ENCODE measurements at regions not wholly inside any gene's neighbourhood (a gene's known extent, or its start where the extent isn't known, plus 50 kb on each side); places are given as distances from the start of the nearest gene placed in this dataset.

GRCh38 chr15:81916451-81916850 lies 129.4 kb downstream of the MEX3B start:
- Histone ChIP-seq H3K36me3 (ENCODE audit: control insufficient read depth, insufficient read depth, low read length) (peaks cover 2% of the 10 kb centered on the region; the same call in 1 of the 2 replicates), H3K27me3 (ENCODE audit: control insufficient read depth, insufficient read depth, low read length) (no peaks in the 10 kb centered on the region), H3K4me3 (ENCODE audit: low read depth, low read length) (no peak overlapping the region), H3K9ac (ENCODE audit: low read length) (no peak overlapping the region), H3K9me3 (ENCODE audit: control insufficient read depth, insufficient read depth, low read depth, low read length) (peaks cover 43% of the 10 kb centered on the region), H3K27ac (ENCODE audit: low read depth, low read length) (no peak overlapping the region), H3K4me1 (ENCODE audit: control insufficient read depth, insufficient read depth, low read length) (peaks cover 9% of the 10 kb centered on the region; the same call in 1 of the 2 replicates)

DNA sequence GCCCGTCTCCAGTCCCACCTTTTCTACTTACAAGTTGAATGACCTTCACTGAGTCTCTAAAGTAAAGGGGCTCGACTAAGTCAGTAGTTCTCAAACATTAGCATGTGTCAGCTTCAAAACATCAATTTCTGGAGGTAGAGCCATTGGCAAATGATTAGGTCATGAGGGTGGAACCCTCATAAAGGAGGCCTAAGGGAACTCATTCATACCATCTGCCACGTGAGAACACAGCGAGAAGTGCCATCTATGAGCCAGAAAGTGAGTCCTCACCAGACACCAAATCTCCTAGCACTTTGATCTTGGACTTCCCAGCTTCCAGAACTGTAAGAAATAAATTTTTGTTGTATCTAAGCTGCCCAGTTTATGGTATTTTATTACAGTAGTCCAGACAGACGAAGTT lies 129.8 kb downstream of the MEX3B start:
- Histone ChIP-seq H3K9me3 (ENCODE audit: control insufficient read depth, insufficient read depth, low read depth, low read length) (peaks cover 39% of the 10 kb centered on the region), H3K27ac (ENCODE audit: low read depth, low read length) (no peak overlapping the region), H3K36me3 (ENCODE audit: control insufficient read depth, insufficient read depth, low read length) (peaks cover 2% of the 10 kb centered on the region; the same call in 1 of the 2 replicates), H3K27me3 (ENCODE audit: control insufficient read depth, insufficient read depth, low read length) (no peaks in the 10 kb centered on the region), H3K4me3 (ENCODE audit: low read depth, low read length) (no peak overlapping the region), H3K4me1 (ENCODE audit: control insufficient read depth, insufficient read depth, low read length) (peaks cover 11% of the 10 kb centered on the region; the same call in 1 of the 2 replicates), H3K9ac (ENCODE audit: low read length) (no peak overlapping the region)

DNA sequence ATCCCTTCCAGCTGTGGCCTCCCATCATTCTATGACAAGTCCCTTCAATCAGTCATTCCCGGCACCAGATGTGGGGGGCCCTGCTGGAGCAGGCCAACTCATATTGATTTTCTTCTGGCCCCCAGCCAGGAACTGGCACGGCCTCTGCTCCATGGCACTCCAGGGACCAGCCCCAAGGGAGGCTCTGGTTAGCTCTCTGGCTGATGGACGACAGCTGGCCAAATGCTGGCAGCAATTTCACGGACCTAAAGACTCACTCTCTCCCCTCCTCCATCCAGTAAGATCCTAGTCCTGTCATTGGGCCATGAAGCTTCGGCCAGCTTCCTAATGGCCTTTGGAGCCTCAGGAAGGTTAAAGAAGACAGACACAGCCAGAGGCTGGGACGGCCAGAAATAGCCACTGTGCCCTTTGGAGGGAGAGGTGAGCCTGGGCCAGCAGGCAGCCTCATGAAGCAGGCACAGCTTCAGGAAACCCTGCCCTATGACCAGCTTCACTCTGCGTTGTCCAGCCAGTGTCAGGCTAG lies 131.0 kb downstream of the MEX3B start:
- no peak overlapping the region for H3K4me3 ChIP-seq (ENCODE audit: low read depth, low read length)
- H3K4me1 ChIP-seq (ENCODE audit: control insufficient read depth, insufficient read depth, low read length): peaks cover 16% of the 10 kb centered on the region; the same call in 1 of the 2 replicates
- peaks cover 27% of the 10 kb centered on the region for H3K9me3 ChIP-seq (ENCODE audit: control insufficient read depth, insufficient read depth, low read depth, low read length)
- no peak overlapping the region for H3K9ac ChIP-seq (ENCODE audit: low read length)
- H3K27ac ChIP-seq (ENCODE audit: low read depth, low read length): no peak overlapping the region
- 0 out of 2 replicates have a peak, but pooled peaks cover 2% of the 10 kb centered on the region for H3K36me3 ChIP-seq (ENCODE audit: control insufficient read depth, insufficient read depth, low read length)
- no peaks in the 10 kb centered on the region for H3K27me3 ChIP-seq (ENCODE audit: control insufficient read depth, insufficient read depth, low read length)

GRCh38 chr15:81914333-81914732 lies 131.5 kb downstream of the MEX3B start:
- Histone ChIP-seq H3K9ac (ENCODE audit: low read length) (no peak overlapping the region), H3K9me3 (ENCODE audit: control insufficient read depth, insufficient read depth, low read depth, low read length) (peaks cover 22% of the 10 kb centered on the region), H3K27me3 (ENCODE audit: control insufficient read depth, insufficient read depth, low read length) (no peaks in the 10 kb centered on the region), H3K27ac (ENCODE audit: low read depth, low read length) (no peak overlapping the region), H3K4me3 (ENCODE audit: low read depth, low read length) (no peak overlapping the region), H3K4me1 (ENCODE audit: control insufficient read depth, insufficient read depth, low read length) (peaks cover 21% of the 10 kb centered on the region), H3K36me3 (ENCODE audit: control insufficient read depth, insufficient read depth, low read length) (0 out of 2 replicates have a peak, but pooled peaks cover 2% of the 10 kb centered on the region)

DNA sequence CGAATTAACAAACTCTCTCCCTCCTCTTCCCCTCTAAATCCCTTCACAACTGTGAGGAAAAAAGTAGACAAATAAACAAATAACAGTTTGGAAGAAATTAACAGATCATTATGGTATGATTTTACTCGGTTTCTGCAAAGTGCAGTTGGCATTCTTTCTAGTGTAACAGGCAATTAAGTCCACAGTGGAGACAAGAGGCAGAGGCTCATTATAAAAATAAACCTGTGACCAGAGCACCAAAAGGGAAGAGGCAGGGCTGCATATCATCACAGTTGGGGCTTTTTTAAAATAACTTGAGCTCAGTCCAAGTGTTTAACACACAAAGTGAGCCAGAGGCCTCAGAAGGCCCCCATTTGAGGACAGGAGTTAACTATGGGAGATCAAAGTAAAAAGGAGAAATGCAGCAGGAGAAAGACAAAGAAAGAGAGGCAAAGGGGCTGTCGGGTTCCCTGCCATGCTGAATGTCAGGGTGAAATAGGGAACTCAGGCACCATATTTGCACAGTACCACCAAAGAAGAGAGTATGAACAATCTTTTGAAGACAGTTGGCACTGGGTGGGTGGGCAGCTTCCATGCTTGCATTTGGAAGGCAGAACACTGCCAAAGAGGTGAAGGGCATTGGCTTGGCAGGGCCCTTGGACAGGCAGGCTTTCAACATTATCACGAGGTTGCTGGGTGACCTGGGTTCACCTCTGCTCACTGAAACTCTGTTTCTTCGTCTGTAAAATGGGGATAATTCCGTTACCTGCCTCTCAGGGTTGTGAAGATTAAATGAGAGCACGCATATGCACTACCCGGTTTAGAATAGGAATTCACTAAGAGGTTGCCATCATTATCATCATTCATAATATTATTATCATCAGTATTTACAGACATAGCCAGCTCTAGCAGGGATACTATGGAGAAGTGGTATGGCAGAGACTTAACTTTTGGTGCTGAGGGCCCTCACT lies 134.5 kb downstream of the MEX3B start:
- H3K36me3 ChIP-seq (ENCODE audit: control insufficient read depth, insufficient read depth, low read length): 0 out of 2 replicates have a peak, but pooled peaks cover 2% of the 10 kb centered on the region
- H3K4me3 ChIP-seq (ENCODE audit: low read depth, low read length): no peak overlapping the region
- H3K4me1 ChIP-seq (ENCODE audit: control insufficient read depth, insufficient read depth, low read length): peaks cover 23% of the 10 kb centered on the region
- H3K9me3 ChIP-seq (ENCODE audit: control insufficient read depth, insufficient read depth, low read depth, low read length): no peaks in the 10 kb centered on the region
- no peaks in the 10 kb centered on the region for H3K27me3 ChIP-seq (ENCODE audit: control insufficient read depth, insufficient read depth, low read length)
- no peak overlapping the region for H3K9ac ChIP-seq (ENCODE audit: low read length)
- H3K27ac ChIP-seq (ENCODE audit: low read depth, low read length): no peak overlapping the region

DNA sequence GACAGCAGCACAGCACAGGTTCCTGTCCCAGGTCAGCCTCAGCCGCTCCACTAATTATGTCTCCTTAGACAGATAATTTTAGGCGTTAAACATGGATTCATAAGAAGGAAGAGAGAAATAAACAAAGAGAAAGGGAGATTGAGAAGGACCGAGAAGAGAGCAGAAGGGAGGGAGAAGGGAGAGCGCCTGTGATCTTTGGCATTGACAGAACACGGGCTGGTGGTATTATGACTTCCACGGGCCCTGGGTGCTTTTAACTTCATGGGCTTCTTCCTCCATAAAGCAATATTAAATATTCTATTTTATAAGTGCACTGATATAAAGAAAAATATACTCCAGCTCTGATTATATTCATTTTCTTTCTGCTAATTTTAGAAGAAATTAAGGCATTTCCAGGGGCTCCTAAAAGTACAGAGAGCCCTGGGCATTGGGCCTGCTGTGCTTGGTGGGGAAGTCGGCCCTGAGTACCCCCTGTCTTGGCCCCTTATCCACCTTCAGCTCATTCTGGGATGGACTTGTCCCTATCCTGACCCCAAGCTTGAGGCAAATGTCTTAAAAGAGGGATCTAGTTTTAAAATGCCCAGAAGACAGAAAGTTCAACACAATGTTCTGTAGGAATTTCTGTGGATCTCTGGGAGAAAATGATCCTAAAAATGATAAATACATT lies 135.3 kb downstream of the MEX3B start:
- Histone ChIP-seq H3K27me3 (ENCODE audit: control insufficient read depth, insufficient read depth, low read length) (no peaks in the 10 kb centered on the region), H3K4me1 (ENCODE audit: control insufficient read depth, insufficient read depth, low read length) (peaks cover 23% of the 10 kb centered on the region), H3K9ac (ENCODE audit: low read length) (no peak overlapping the region), H3K27ac (ENCODE audit: low read depth, low read length) (no peak overlapping the region), H3K36me3 (ENCODE audit: control insufficient read depth, insufficient read depth, low read length) (0 out of 2 replicates have a peak, but pooled peaks cover 2% of the 10 kb centered on the region), H3K9me3 (ENCODE audit: control insufficient read depth, insufficient read depth, low read depth, low read length) (no peaks in the 10 kb centered on the region), H3K4me3 (ENCODE audit: low read depth, low read length) (no peak overlapping the region)

DNA sequence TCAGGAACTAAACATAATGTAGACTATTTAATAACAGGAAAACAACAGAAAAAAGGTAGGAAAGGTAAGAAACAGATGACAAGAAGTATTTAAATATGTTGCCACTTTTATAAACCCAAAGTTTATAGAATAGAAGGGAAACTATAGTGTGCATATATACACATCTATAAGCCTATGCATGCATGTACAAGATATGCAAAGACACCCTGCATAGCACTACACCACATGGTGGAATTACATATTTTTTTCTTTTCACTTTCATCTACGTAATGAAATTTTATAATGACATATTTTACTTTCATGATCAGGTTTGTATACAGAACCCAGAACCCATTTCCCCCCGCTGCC lies 136.8 kb downstream of the MEX3B start:
- peaks cover 23% of the 10 kb centered on the region for H3K4me1 ChIP-seq (ENCODE audit: control insufficient read depth, insufficient read depth, low read length)
- no peaks in the 10 kb centered on the region for H3K36me3 ChIP-seq (ENCODE audit: control insufficient read depth, insufficient read depth, low read length)
- no peaks in the 10 kb centered on the region for H3K9me3 ChIP-seq (ENCODE audit: control insufficient read depth, insufficient read depth, low read depth, low read length)
- no peak overlapping the region for H3K4me3 ChIP-seq (ENCODE audit: low read depth, low read length)
- H3K27ac ChIP-seq (ENCODE audit: low read depth, low read length): no peak overlapping the region
- no peaks in the 10 kb centered on the region for H3K27me3 ChIP-seq (ENCODE audit: control insufficient read depth, insufficient read depth, low read length)
- no peak overlapping the region for H3K9ac ChIP-seq (ENCODE audit: low read length)

GRCh38 chr15:81908111-81908510 lies 137.7 kb downstream of the MEX3B start:
- Histone ChIP-seq H3K9me3 (ENCODE audit: control insufficient read depth, insufficient read depth, low read depth, low read length) (no peaks in the 10 kb centered on the region), H3K36me3 (ENCODE audit: control insufficient read depth, insufficient read depth, low read length) (no peaks in the 10 kb centered on the region), H3K27me3 (ENCODE audit: control insufficient read depth, insufficient read depth, low read length) (no peaks in the 10 kb centered on the region), H3K4me1 (ENCODE audit: control insufficient read depth, insufficient read depth, low read length) (peaks cover 23% of the 10 kb centered on the region), H3K27ac (ENCODE audit: low read depth, low read length) (no peak overlapping the region), H3K9ac (ENCODE audit: low read length) (no peak overlapping the region), H3K4me3 (ENCODE audit: low read depth, low read length) (no peak overlapping the region)

DNA sequence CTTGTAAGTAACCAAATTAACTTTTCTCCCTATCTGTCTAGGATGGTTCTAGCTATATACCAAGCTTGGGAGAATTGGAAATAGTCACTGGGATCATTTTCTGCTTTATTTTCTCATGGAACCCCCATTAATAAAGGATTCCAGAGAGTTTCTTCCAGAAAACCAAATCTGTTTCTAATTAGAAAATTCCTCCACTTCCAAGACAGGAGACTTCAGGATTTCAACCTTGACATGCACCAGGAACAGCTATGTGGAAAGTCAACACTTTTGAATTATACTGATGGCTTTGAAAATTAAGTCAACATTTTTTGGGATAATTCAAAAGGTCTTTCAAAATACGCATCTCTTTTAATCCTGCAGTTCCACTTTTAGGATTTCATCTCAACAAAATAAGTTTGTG lies 138.3 kb downstream of the MEX3B start:
- H3K4me1 ChIP-seq (ENCODE audit: control insufficient read depth, insufficient read depth, low read length): peaks cover 23% of the 10 kb centered on the region
- H3K27me3 ChIP-seq (ENCODE audit: control insufficient read depth, insufficient read depth, low read length): no peaks in the 10 kb centered on the region
- no peaks in the 10 kb centered on the region for H3K36me3 ChIP-seq (ENCODE audit: control insufficient read depth, insufficient read depth, low read length)

DNA sequence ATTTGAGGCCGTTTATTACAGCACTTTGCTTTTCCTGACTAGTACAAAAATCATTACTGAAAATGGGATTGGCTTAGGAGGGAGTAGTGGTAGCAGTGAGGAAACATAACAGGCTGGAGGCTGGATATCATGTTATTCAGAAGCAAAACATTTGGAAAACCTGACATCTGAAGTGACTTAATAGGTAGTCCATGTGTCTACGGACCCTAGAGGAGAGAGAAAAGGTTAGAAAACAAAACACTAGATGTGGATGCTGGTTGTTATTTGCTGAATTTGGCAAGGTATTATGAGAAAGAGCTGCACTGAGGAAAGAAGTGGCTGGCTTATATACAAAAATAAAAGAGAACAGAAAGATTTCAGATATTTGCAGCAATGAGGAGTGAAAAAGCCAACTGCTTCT lies 139.9 kb downstream of the MEX3B start:
- no peaks in the 10 kb centered on the region for H3K27me3 ChIP-seq (ENCODE audit: control insufficient read depth, insufficient read depth, low read length)

More for the DNA sequence above, 138.3 kb downstream of the MEX3B start:
- no peak overlapping the region for H3K4me3 ChIP-seq (ENCODE audit: low read depth, low read length)
- H3K9me3 ChIP-seq (ENCODE audit: control insufficient read depth, insufficient read depth, low read depth, low read length): no peaks in the 10 kb centered on the region
- H3K9ac ChIP-seq (ENCODE audit: low read length): no peak overlapping the region
- H3K27ac ChIP-seq (ENCODE audit: low read depth, low read length): no peak overlapping the region

DNA sequence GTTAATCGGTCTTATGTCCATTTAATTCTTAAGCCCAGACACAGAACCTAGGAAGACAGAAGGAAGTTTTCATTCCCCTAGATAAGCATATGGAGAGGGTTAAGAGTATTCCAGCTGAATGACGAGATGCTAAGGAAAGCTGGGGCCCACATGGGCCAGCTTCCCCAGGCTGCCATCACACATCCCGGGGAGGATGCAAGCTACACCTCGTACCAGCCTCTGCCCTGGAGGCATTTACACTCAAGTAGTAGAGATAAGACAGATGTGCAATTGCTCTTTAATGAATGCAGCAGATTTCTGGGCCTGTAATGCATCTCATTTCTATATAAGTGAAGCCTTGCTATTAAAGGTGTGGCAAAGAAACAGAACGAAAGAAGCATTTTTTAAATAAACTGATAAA lies 144.5 kb downstream of the MEX3B start:
- H3K9ac ChIP-seq (ENCODE audit: low read length): no peak overlapping the region
- H3K4me3 ChIP-seq (ENCODE audit: low read depth, low read length): no peak overlapping the region
- H3K27ac ChIP-seq (ENCODE audit: low read depth, low read length): no peak overlapping the region
- H3K9me3 ChIP-seq (ENCODE audit: control insufficient read depth, insufficient read depth, low read depth, low read length): no peaks in the 10 kb centered on the region
- H3K4me1 ChIP-seq (ENCODE audit: control insufficient read depth, insufficient read depth, low read length): no peaks in the 10 kb centered on the region
- no peaks in the 10 kb centered on the region for H3K27me3 ChIP-seq (ENCODE audit: control insufficient read depth, insufficient read depth, low read length)
- H3K36me3 ChIP-seq (ENCODE audit: control insufficient read depth, insufficient read depth, low read length): no peaks in the 10 kb centered on the region

More for the DNA sequence above, 139.9 kb downstream of the MEX3B start:
- peaks cover 12% of the 10 kb centered on the region for H3K4me1 ChIP-seq (ENCODE audit: control insufficient read depth, insufficient read depth, low read length)
- no peaks in the 10 kb centered on the region for H3K9me3 ChIP-seq (ENCODE audit: control insufficient read depth, insufficient read depth, low read depth, low read length)
- no peak overlapping the region for H3K4me3 ChIP-seq (ENCODE audit: low read depth, low read length)
- H3K36me3 ChIP-seq (ENCODE audit: control insufficient read depth, insufficient read depth, low read length): no peaks in the 10 kb centered on the region
- H3K27ac ChIP-seq (ENCODE audit: low read depth, low read length): no peak overlapping the region
- H3K9ac ChIP-seq (ENCODE audit: low read length): no peak overlapping the region

Measured in HUES6 (cell line).